ENCODE measurements at regions not wholly inside any gene's neighbourhood (a gene's known extent, or its start where the extent isn't known, plus 50 kb on each side); places are given as distances from the start of the nearest gene placed in this dataset.

DNA sequence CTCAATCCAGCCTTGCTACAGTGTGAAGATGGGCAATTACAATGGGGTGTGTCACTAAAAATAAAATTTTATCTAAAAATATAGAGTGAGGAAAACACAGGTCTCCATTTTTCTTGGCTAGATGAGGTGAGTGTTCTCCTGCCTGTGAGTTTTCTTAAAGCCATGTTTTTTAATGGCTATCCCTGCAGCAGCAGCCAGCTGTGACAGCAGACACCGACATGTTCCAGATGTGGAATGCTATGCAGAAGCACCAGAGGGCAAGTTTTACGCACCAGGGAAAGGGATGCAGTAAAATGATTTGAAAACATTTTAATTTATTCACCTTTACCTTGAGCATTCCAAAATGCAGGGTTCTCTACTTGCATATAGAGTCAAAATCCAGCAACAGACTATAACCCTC is 577.0 kb upstream of the STXBP6 start:
- no peak for TF ChIP-seq CTCF (IDR thresholded peaks at IDR 0.05)
- no peaks in the 10 kb centered on the region for H3K36me3 ChIP-seq
- no peak overlapping the region for H3K27ac ChIP-seq
- H3K27me3 ChIP-seq = no peaks in the 10 kb centered on the region
- DNase-seq = no peak
- no peak for ATAC-seq
- 51 to 61% methylated on average over 2 of the region's 2 CpGs for WGBS, 2 donors
- H3K4me1 ChIP-seq = no peaks in the 10 kb centered on the region
- intact Hi-C loops (cut with DNase I) = no loop called here
- H3K4me3 ChIP-seq = no peak overlapping the region
- no peaks in the 10 kb centered on the region for H3K9me3 ChIP-seq

GRCh38 chr14:25622763-25623162 is 572.8 kb upstream of the STXBP6 start:
- H3K9me3 ChIP-seq = peaks cover 0 to 17% (median 0%) of the 10 kb centered on the region in 11 donors
- H3K4me3 ChIP-seq = no peak overlapping the region
- no peak for TF ChIP-seq CTCF (IDR thresholded peaks at IDR 0.05)
- no peak overlapping the region for H3K27ac ChIP-seq
- WGBS, 2 donors = 46 to 48% methylated on average over 1 of the region's 1 CpG
- no peaks in the 10 kb centered on the region for H3K27me3 ChIP-seq
- no peaks in the 10 kb centered on the region for H3K36me3 ChIP-seq
- ATAC-seq (no peak), DNase-seq (no peak)
- H3K4me1 ChIP-seq = no peaks in the 10 kb centered on the region
- intact Hi-C loops (cut with DNase I) = no loop called here

DNA sequence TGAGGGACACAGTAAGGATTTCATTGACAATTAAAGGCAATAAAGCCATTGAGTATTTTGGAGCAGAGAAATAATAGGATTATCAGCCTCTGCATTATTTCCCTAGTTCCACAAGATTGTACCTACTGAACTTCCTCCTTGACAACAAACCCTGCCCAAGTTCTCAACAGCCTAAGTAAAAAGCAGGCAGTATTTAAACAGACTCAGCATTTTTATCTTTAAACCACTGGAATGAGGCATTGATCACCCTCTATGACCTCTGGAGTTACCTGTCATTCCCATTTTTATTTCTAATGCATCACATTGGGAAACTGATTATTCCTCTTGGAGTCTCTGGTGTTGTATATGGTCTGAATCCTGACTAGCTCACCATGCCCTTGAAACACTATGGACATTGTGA is 570.6 kb upstream of the STXBP6 start:
- intact Hi-C loops (cut with DNase I) = no loop called here
- no peaks in the 10 kb centered on the region for H3K36me3 ChIP-seq
- no peaks in the 10 kb centered on the region for H3K4me1 ChIP-seq
- no peak for ATAC-seq
- no peak overlapping the region for H3K4me3 ChIP-seq
- TF ChIP-seq CTCF (IDR thresholded peaks at IDR 0.05) = no peak
- no peak for DNase-seq
- no peaks in the 10 kb centered on the region for H3K27me3 ChIP-seq
- H3K27ac ChIP-seq = no peak overlapping the region
- peaks cover 0 to 36% (median 0%) of the 10 kb centered on the region in 11 donors for H3K9me3 ChIP-seq

- no peaks in the 10 kb centered on the region for H3K27me3 ChIP-seq
- no peak for TF ChIP-seq CTCF (IDR thresholded peaks at IDR 0.05)
- H3K4me1 ChIP-seq = no peaks in the 10 kb centered on the region
- intact Hi-C loops (cut with DNase I) = no loop called here
- peaks cover 0 to 61% (median 0%) of the 10 kb centered on the region in 11 donors for H3K9me3 ChIP-seq
- no peaks in the 10 kb centered on the region for H3K36me3 ChIP-seq
- DNase-seq = no peak
- H3K27ac ChIP-seq = no peak overlapping the region
- no peak for ATAC-seq
- no peak overlapping the region for H3K4me3 ChIP-seq
These were observed 565.2 kb upstream of the STXBP6 start for GRCh38 chr14:25615174-25615573.

DNA sequence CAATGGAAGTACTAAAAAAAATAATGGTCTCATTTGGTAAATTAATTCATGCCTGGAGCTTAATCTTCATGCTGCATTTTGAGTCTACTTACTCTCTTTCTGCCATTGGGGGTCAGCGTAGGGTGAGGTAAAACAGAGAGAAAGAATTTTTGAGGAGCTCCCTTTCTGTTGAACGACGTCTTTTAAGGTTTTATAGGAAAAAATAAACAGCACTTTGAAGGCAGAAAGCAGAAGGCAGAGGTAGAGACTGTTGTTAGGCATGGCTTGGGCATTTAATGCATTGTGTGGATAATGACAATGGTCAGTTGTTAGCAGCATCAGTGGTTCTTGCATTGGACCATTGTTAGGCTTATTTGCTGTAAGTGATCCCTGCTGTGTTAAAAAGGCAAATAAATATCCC is 557.2 kb upstream of the STXBP6 start:
- Histone ChIP-seq H3K4me3 (no peak overlapping the region), H3K27me3 (no peaks in the 10 kb centered on the region), H3K36me3 (no peaks in the 10 kb centered on the region), H3K4me1 (no peaks in the 10 kb centered on the region), H3K27ac (no peak overlapping the region), H3K9me3 (peaks cover 0 to 20% (median 0%) of the 10 kb centered on the region in 11 donors)
- WGBS, 2 donors = 33 to 37% methylated on average over 3 of the region's 3 CpGs
- DNase-seq (no peak), ATAC-seq (no peak)
- intact Hi-C loops (cut with DNase I) = no loop called here
- TF ChIP-seq CTCF (IDR thresholded peaks at IDR 0.05) = no peak

All from heart right ventricle (tissue), 16 donors.